Gastrocnemius medialis (tissue), 4 donors: ENCODE measurements at regions not wholly inside any gene's neighbourhood (a gene's known extent, or its start where the extent isn't known, plus 50 kb on each side); places are given as distances from the start of the nearest gene placed in this dataset.

ENCODE experiments used
- ATAC-seq, 2 donors: fragments of 150-250 bp; one replicate each; pipeline ENCODE4 v1.9.1; 2016
- DNase-seq, 2 donors: peaks; one replicate each; pipeline ENCODE4 v3.0.0-alpha.2; 2019
- H3K27ac ChIP-seq, 4 donors: fragments of 200-600 bp; sonication (generic); 1 replicate in 1 of 4; 2 replicates in 3 of 4; pipeline ENCODE4 v1.5.1; 2016 to 2018; ENCODE audit warnings: mild to moderate bottlenecking in 2 of 4, moderate library complexity in 1 of 4
- H3K27me3 ChIP-seq, 3 donors: fragments of 200-600 bp; sonication (generic) in 2 of 3; 1 replicate in 1 of 3; 2 replicates in 2 of 3; pipeline versions ENCODE4 v1.5.1 to v1.6.0; 2016 to 2019; ENCODE audit warnings: mild to moderate bottlenecking in 1 of 3, moderate library complexity in 1 of 3
- H3K36me3 ChIP-seq, 2 donors: fragments of 200-600 bp; sonication (generic) in 1 of 2; one replicate each; pipeline ENCODE4 v1.5.1; 2017 to 2018
- H3K4me1 ChIP-seq, 2 donors: fragments of 200-600 bp; sonication (generic) in 1 of 2; one replicate each; pipeline ENCODE4 v1.5.1; 2016 to 2017; ENCODE audit warnings: mild to moderate bottlenecking in 2 of 2
- H3K4me3 ChIP-seq, 4 donors: fragments of 200-600 bp; sonication (generic) in 3 of 4; 1 replicate in 1 of 4; 2 replicates in 3 of 4; pipeline ENCODE4 v1.5.1; 2016 to 2019; ENCODE audit warnings: mild to moderate bottlenecking in 2 of 4
- H3K9me3 ChIP-seq, 3 donors: fragments of 200-600 bp; sonication (generic) in 2 of 3; 1 replicate in 1 of 3; 2 replicates in 2 of 3; pipeline ENCODE4 v1.5.1; 2016 to 2019
- CTCF ChIP-seq, 5 experiments: fragments of 450-650 bp in 3 of 5; fragments of 200-600 bp in 2 of 5; sonication (generic) in 2 of 5; IDR thresholded peaks in 4 of 5; conservative IDR thresholded peaks in 1 of 5; 1 replicate in 4 of 5; 2 replicates in 1 of 5; pipeline ENCODE4 v1.5.1; 2016 to 2019; ENCODE audit warnings: antibody characterized with exemption in 5 of 5, mild to moderate bottlenecking in 3 of 5, moderate library complexity in 3 of 5
- POLR2A ChIP-seq, 2 donors: fragments of 450-650 bp; IDR thresholded peaks; one replicate each; pipeline ENCODE4 v1.6.1; 2017; ENCODE audit warnings: antibody characterized with exemption in 2 of 2, mild to moderate bottlenecking in 2 of 2, moderate library complexity in 2 of 2
- in situ Hi-C, 4 donors: fragments of 200-750 bp; cut with MboI; loops; one replicate each; pipeline versions ENCODE4 v1.15.0 to v1.8.0; 2017; ENCODE audit warnings: low sequenced_read_pairs in 4 of 4
- intact Hi-C: fragments of 100-400 bp; cut with DNase I; formaldehyde crosslinking; loops from one replicate; pipeline ENCODE4 v1.15.1; 2023; ENCODE audit warnings: low total_unique reads

- no peaks in the 10 kb centered on the region for H3K9me3 ChIP-seq
- in situ Hi-C loops: no loop called here
- H3K4me3 ChIP-seq: no peak overlapping the region
- TF ChIP-seq POLR2A (IDR thresholded peaks at IDR 0.05) (no peak), CTCF (IDR thresholded peaks at IDR 0.05 in 4 of 5, conservative IDR thresholded peaks at IDR 0.05 in 1 of 5) (no peak)
- intact Hi-C loops: no loop called here
- H3K27ac ChIP-seq: no peak overlapping the region
- DNase-seq (no peak), ATAC-seq (no peak)
- H3K4me1 ChIP-seq: no peaks in the 10 kb centered on the region
- H3K36me3 ChIP-seq: no peaks in the 10 kb centered on the region
- no peaks in the 10 kb centered on the region for H3K27me3 ChIP-seq
Observed at GRCh38 chr4:160127211-160127610, 1024.3 kb downstream of the RAPGEF2 start.

GRCh38 chr4:160129439-160129838 lies 1026.6 kb downstream of the RAPGEF2 start:
- H3K4me3 ChIP-seq: no peak overlapping the region
- DNase-seq: no peak
- intact Hi-C loops: no loop called here
- TF ChIP-seq CTCF (IDR thresholded peaks at IDR 0.05 in 4 of 5, conservative IDR thresholded peaks at IDR 0.05 in 1 of 5) (no peak), POLR2A (IDR thresholded peaks at IDR 0.05) (no peak)
- no peaks in the 10 kb centered on the region for H3K9me3 ChIP-seq
- in situ Hi-C loops: no loop called here
- H3K4me1 ChIP-seq: no peaks in the 10 kb centered on the region
- no peaks in the 10 kb centered on the region for H3K36me3 ChIP-seq
- H3K27ac ChIP-seq: no peak overlapping the region
- H3K27me3 ChIP-seq: no peaks in the 10 kb centered on the region
- ATAC-seq: no peak

- Histone ChIP-seq H3K4me1 (no peaks in the 10 kb centered on the region), H3K9me3 (no peaks in the 10 kb centered on the region), H3K36me3 (no peaks in the 10 kb centered on the region), H3K27ac (no peak overlapping the region), H3K4me3 (no peak overlapping the region), H3K27me3 (no peaks in the 10 kb centered on the region)
- no peak for DNase-seq
- in situ Hi-C loops (no loop called here), intact Hi-C loops (no loop called here)
- TF ChIP-seq CTCF (IDR thresholded peaks at IDR 0.05 in 4 of 5, conservative IDR thresholded peaks at IDR 0.05 in 1 of 5): no peak
- no peak for TF ChIP-seq POLR2A (IDR thresholded peaks at IDR 0.05)
- no peak for ATAC-seq
Observed at GRCh38 chr4:160136021-160136420, 1033.1 kb downstream of the RAPGEF2 start.

GRCh38 chr4:160141206-160141605 lies 1038.3 kb downstream of the RAPGEF2 start:
- TF ChIP-seq POLR2A (IDR thresholded peaks at IDR 0.05) (no peak), CTCF (IDR thresholded peaks at IDR 0.05 in 4 of 5, conservative IDR thresholded peaks at IDR 0.05 in 1 of 5) (no peak)
- no peak overlapping the region for H3K27ac ChIP-seq
- DNase-seq: no peak
- H3K9me3 ChIP-seq: no peaks in the 10 kb centered on the region
- H3K27me3 ChIP-seq: no peaks in the 10 kb centered on the region
- in situ Hi-C loops (no loop called here), intact Hi-C loops (no loop called here)
- H3K4me1 ChIP-seq: no peaks in the 10 kb centered on the region
- H3K4me3 ChIP-seq: no peak overlapping the region
- no peaks in the 10 kb centered on the region for H3K36me3 ChIP-seq
- no peak for ATAC-seq

- in situ Hi-C loops (no loop called here), intact Hi-C loops (no loop called here)
- DNase-seq (no peak), ATAC-seq (no peak)
- Histone ChIP-seq H3K27ac (no peak overlapping the region), H3K9me3 (no peaks in the 10 kb centered on the region), H3K36me3 (no peaks in the 10 kb centered on the region), H3K4me1 (no peaks in the 10 kb centered on the region), H3K4me3 (no peak overlapping the region), H3K27me3 (no peaks in the 10 kb centered on the region)
- no peak for TF ChIP-seq POLR2A (IDR thresholded peaks at IDR 0.05)
- no peak for TF ChIP-seq CTCF (IDR thresholded peaks at IDR 0.05 in 4 of 5, conservative IDR thresholded peaks at IDR 0.05 in 1 of 5)
Observed at GRCh38 chr4:160142579-160142978, 1039.7 kb downstream of the RAPGEF2 start.
